A549 (cell line): ENCODE measurements at regions not wholly inside any gene's neighbourhood (a gene's known extent, or its start where the extent isn't known, plus 50 kb on each side); places are given as distances from the start of the nearest gene placed in this dataset.

Source experiments
- ATAC-seq, 2 experiments: fragments of 200-7000 bp in 1 of 2; fragments of >200 bp in 1 of 2; cut with Nextera tagmentation in 1 of 2; cut with Tn5 transposase in 1 of 2; 3 replicates each; pipeline versions ENCODE4 v1.8.0 to v1.9.1; 2018 to 2020; ENCODE audit warnings: mild to moderate bottlenecking in 1 of 2, moderate library complexity in 1 of 2
- CTCF ChIA-PET: fragments of 300-600 bp; sonication (Branson Sonifier 250); formaldehyde crosslinking; extraction: SDS; loops from one replicate; lab custom pipeline; 2021; ENCODE audit warnings: antibody characterized with exemption, inconsistent platforms; lab: Yijun Ruan, JAX
- POLR2A ChIA-PET: fragments of 350-600 bp; formaldehyde crosslinking; extraction: SDS; loops from one replicate; lab custom pipeline; 2021; ENCODE audit warnings: antibody characterized with exemption, inconsistent platforms; lab: Yijun Ruan, JAX
- DNase-seq, 2 experiments: peaks; one replicate each; pipeline versions ENCODE4 v3.0.0 to v3.0.0-alpha.2; 2011 to 2016; ENCODE audit warnings: low read depth in 1 of 2, low spot score in 1 of 2
- FAIRE-seq: peaks from 2 replicates; lab custom pipeline; 2011; peaks lifted over from hg19 to GRCh38; lab: Jason Lieb, UNC
- H3K27ac ChIP-seq, 2 experiments: fragments of >200 bp; sonication (Bioruptor Twin); formaldehyde crosslinking; 3 replicates each; pipeline ENCODE4 v1.5.1; 2016 to 2017
- H3K4me1 ChIP-seq: fragments of >200 bp; sonication (Bioruptor Twin); formaldehyde crosslinking; 3 replicates; pipeline ENCODE4 v1.6.1; 2016
- H3K4me2 ChIP-seq: fragments of >200 bp; sonication (Bioruptor Twin); formaldehyde crosslinking; 3 replicates; pipeline ENCODE4 v1.6.1; 2016
- H3K4me3 ChIP-seq: fragments of >200 bp; sonication (Bioruptor Twin); formaldehyde crosslinking; 3 replicates; pipeline ENCODE4 v1.5.1; 2016
- H3K9me3 ChIP-seq: fragments of >200 bp; sonication (Bioruptor Twin); formaldehyde crosslinking; 3 replicates; pipeline ENCODE4 v1.6.1; 2016
- MAFK ChIP-seq: fragments of 450-650 bp; IDR thresholded peaks from 2 replicates; pipeline ENCODE4 v1.6.1; 2014; ENCODE audit not compliant: partially characterized antibody
- ZFP36 ChIP-seq: fragments of 450-650 bp; IDR thresholded peaks from 2 replicates; pipeline ENCODE4 v1.6.1; 2014; ENCODE audit warnings: borderline replicate concordance; ENCODE audit not compliant: partially characterized antibody
- WGBS: methylation state at CpG from one replicate; pipeline ENCODE4 v1.1.6; 2017; ENCODE audit errors: missing lambda C conversion rate; 5-methylcytosine and 5-hydroxymethylcytosine counted together
- small RNA-seq, 6 experiments: library from RNA; depleted of rRNA; stranded (forward); fragments of <200 nt; gene quantifications; one replicate each; pipeline ENCODE3, GENCODE V24; 2012

GRCh38 chr9:129230302-129230701 lies 52.2 kb upstream of the IER5L start:
- no peak for TF ChIP-seq MAFK
- peak; percentile 72 for TF ChIP-seq ZFP36
- POLR2A ChIA-PET: no interaction called here
- Histone ChIP-seq H3K27ac (peak overlapping the region in 1 of 2 experiments; percentile 79; a peak in 4 of 6 replicates), H3K9me3 (peaks cover 4% of the 10 kb centered on the region; the same call in 1 of the 3 replicates), H3K4me2 (no peak overlapping the region), H3K4me3 (no peak overlapping the region), H3K4me1 (peaks cover 19% of the 10 kb centered on the region)
- FAIRE-seq: no peak
- ATAC-seq: no peak
- DNase-seq: no peak
- WGBS: 89% methylated on average over 2 of the region's 2 CpGs
- CTCF ChIA-PET: interaction anchor here (0.7 kb wide), 1 partner anchor 91 kb away, joined by 4 read pairs; no protein-coding TSS in a partner anchor

Small RNAs in the stretch of these regions (small RNA-seq; reads per million reads assigned to genes)
- 0 reads per million in 6 experiments for gene AL353803.5
- 0 reads per million in 6 experiments for gene RN7SL159P
